Stimulated activated naive CD8-positive, alpha-beta T cell treated with anti-CD3 and anti-CD28 coated beads, Interleukin-15, amount 100 ng/mL, for 72 hours (primary cell): ENCODE measurements at regions not wholly inside any gene's neighbourhood (a gene's known extent, or its start where the extent isn't known, plus 50 kb on each side); places are given as distances from the start of the nearest gene placed in this dataset.
A peak's percentile ranks its signal among the peaks of the same experiment; 100 is the strongest.

ENCODE experiments used
- ATAC-seq: fragments of 150-1000 bp; cut with Tn5 transposase; 2 replicates; pipeline ENCODE4 v1.10.0; 2021; ENCODE audit warnings: mild to moderate bottlenecking, moderate library complexity
- DNase-seq, 2 donors: peaks; one replicate each; pipeline ENCODE4 v3.0.0; 2021 to 2022
- H3K27ac Mint-ChIP-seq, 2 donors: one replicate each; pipeline ENCODE4 v1.8.0; 2022; ENCODE audit warnings: mild to moderate bottlenecking in 2 of 2, mixed read lengths in 2 of 2, moderate library complexity in 2 of 2
- H3K27me3 Mint-ChIP-seq: one replicate; pipeline ENCODE4 v1.8.0; 2022; ENCODE audit warnings: mixed read lengths
- H3K4me1 Mint-ChIP-seq: one replicate; pipeline ENCODE4 v1.8.0; 2022; ENCODE audit warnings: mild to moderate bottlenecking, mixed read lengths
- H3K4me3 Mint-ChIP-seq, 2 donors: one replicate each; pipeline ENCODE4 v1.8.0; 2022; ENCODE audit warnings: mild to moderate bottlenecking in 2 of 2, mixed read lengths in 2 of 2, moderate library complexity in 1 of 2
- H3K9me3 Mint-ChIP-seq, 2 donors: one replicate each; pipeline ENCODE4 v1.8.0; 2022; ENCODE audit warnings: mixed read lengths in 2 of 2

- Mint-ChIP-seq H3K4me1 (no peaks in the 10 kb centered on the region), H3K27ac (peak overlapping the region in 1 of 2 donors; percentile 56), H3K9me3 (no peaks in the 10 kb centered on the region), H3K27me3 (peaks cover 12% of the 10 kb centered on the region), H3K4me3 (no peak overlapping the region)
- DNase-seq (no peak), ATAC-seq (no peak)
Measured at GRCh38 chr1:29669158-29669871, 433.0 kb downstream of the PTPRU start.

- Mint-ChIP-seq H3K27ac (no peak overlapping the region), H3K27me3 (peaks cover 13% of the 10 kb centered on the region)
- ATAC-seq = no peak
Measured at GRCh38 chr1:29668551-29669157, 432.3 kb downstream of the PTPRU start.

GRCh38 chr1:29667951-29668350, 431.6 kb downstream of the PTPRU start:
- no peaks in the 10 kb centered on the region for H3K9me3 Mint-ChIP-seq
- no peaks in the 10 kb centered on the region for H3K4me1 Mint-ChIP-seq

More at GRCh38 chr1:29668551-29669157, 432.3 kb downstream of the PTPRU start:
- DNase-seq = no peak
- no peaks in the 10 kb centered on the region for H3K4me1 Mint-ChIP-seq
- H3K4me3 Mint-ChIP-seq = no peak overlapping the region
- H3K9me3 Mint-ChIP-seq = no peaks in the 10 kb centered on the region

GRCh38 chr1:29664711-29665110, 428.4 kb downstream of the PTPRU start:
- Mint-ChIP-seq H3K9me3 (peaks cover 5 to 16% of the 10 kb centered on the region in 2 donors), H3K4me1 (no peaks in the 10 kb centered on the region), H3K27ac (no peak overlapping the region), H3K27me3 (peaks cover 21% of the 10 kb centered on the region), H3K4me3 (no peak overlapping the region)
- ATAC-seq (no peak), DNase-seq (no peak)

More at GRCh38 chr1:29667951-29668350, 431.6 kb downstream of the PTPRU start:
- DNase-seq (no peak), ATAC-seq (no peak)
- no peak overlapping the region for H3K4me3 Mint-ChIP-seq
- no peak overlapping the region for H3K27ac Mint-ChIP-seq
- peaks cover 13% of the 10 kb centered on the region for H3K27me3 Mint-ChIP-seq

- H3K9me3 Mint-ChIP-seq = peaks cover 5 to 23% of the 10 kb centered on the region in 2 donors
- ATAC-seq = no peak
Measured at GRCh38 chr1:29658688-29659087, 422.4 kb downstream of the PTPRU start.

GRCh38 chr1:29657816-29658215, 421.5 kb downstream of the PTPRU start:
- ATAC-seq (no peak), DNase-seq (no peak)
- Mint-ChIP-seq H3K9me3 (peaks cover 5 to 23% of the 10 kb centered on the region in 2 donors), H3K4me3 (no peak overlapping the region), H3K27me3 (peaks cover 21% of the 10 kb centered on the region), H3K4me1 (no peaks in the 10 kb centered on the region), H3K27ac (no peak overlapping the region)

More at GRCh38 chr1:29658688-29659087, 422.4 kb downstream of the PTPRU start:
- no peak for DNase-seq
- no peaks in the 10 kb centered on the region for H3K4me1 Mint-ChIP-seq
- peaks cover 21% of the 10 kb centered on the region for H3K27me3 Mint-ChIP-seq
- H3K27ac Mint-ChIP-seq = no peak overlapping the region
- no peak overlapping the region for H3K4me3 Mint-ChIP-seq

- no peak overlapping the region for H3K27ac Mint-ChIP-seq
- H3K4me1 Mint-ChIP-seq = no peaks in the 10 kb centered on the region
- peaks cover 13% of the 10 kb centered on the region for H3K27me3 Mint-ChIP-seq
- no peak for ATAC-seq
- H3K4me3 Mint-ChIP-seq = no peak overlapping the region
- no peak for DNase-seq
- H3K9me3 Mint-ChIP-seq = peaks cover 5 to 13% of the 10 kb centered on the region in 2 donors
Measured at GRCh38 chr1:29655945-29656850, 419.9 kb downstream of the PTPRU start.

GRCh38 chr1:29655145-29655544, 418.8 kb downstream of the PTPRU start:
- no peak for ATAC-seq
- no peak overlapping the region for H3K4me3 Mint-ChIP-seq
- H3K4me1 Mint-ChIP-seq = no peaks in the 10 kb centered on the region

GRCh38 chr1:29653886-29654450, 417.6 kb downstream of the PTPRU start:
- DNase-seq (no peak), ATAC-seq (no peak)
- no peak overlapping the region for H3K4me3 Mint-ChIP-seq
- H3K4me1 Mint-ChIP-seq = no peaks in the 10 kb centered on the region
- peaks cover 19% of the 10 kb centered on the region for H3K27me3 Mint-ChIP-seq
- peaks cover 0 to 7% of the 10 kb centered on the region in 2 donors for H3K9me3 Mint-ChIP-seq
- no peak overlapping the region for H3K27ac Mint-ChIP-seq

More at GRCh38 chr1:29655145-29655544, 418.8 kb downstream of the PTPRU start:
- no peak for DNase-seq
- Mint-ChIP-seq H3K27ac (no peak overlapping the region), H3K27me3 (peaks cover 15% of the 10 kb centered on the region), H3K9me3 (peaks cover 1 to 7% of the 10 kb centered on the region in 2 donors)

- Mint-ChIP-seq H3K27ac (no peak overlapping the region), H3K4me3 (no peak overlapping the region), H3K27me3 (peaks cover 21% of the 10 kb centered on the region), H3K9me3 (peaks cover 0 to 4% of the 10 kb centered on the region in 2 donors), H3K4me1 (no peaks in the 10 kb centered on the region)
- no peak for ATAC-seq
- DNase-seq = peak in 1 of 2 donors; percentile 2
Measured at GRCh38 chr1:29653034-29653810, 416.9 kb downstream of the PTPRU start.

- no peak for ATAC-seq
- no peaks in the 10 kb centered on the region for H3K4me1 Mint-ChIP-seq
- DNase-seq = peak in 1 of 2 donors; percentile 1
- no peaks in the 10 kb centered on the region for H3K9me3 Mint-ChIP-seq
- H3K4me3 Mint-ChIP-seq = no peak overlapping the region
- H3K27ac Mint-ChIP-seq = no peak overlapping the region
- H3K27me3 Mint-ChIP-seq = peaks cover 26% of the 10 kb centered on the region
Measured at GRCh38 chr1:29651684-29652665, 415.7 kb downstream of the PTPRU start.

- DNase-seq (no peak), ATAC-seq (no peak)
- Mint-ChIP-seq H3K4me1 (no peaks in the 10 kb centered on the region), H3K27me3 (peaks cover 19% of the 10 kb centered on the region), H3K9me3 (no peaks in the 10 kb centered on the region), H3K27ac (peak overlapping the region in 1 of 2 donors; percentile 67), H3K4me3 (no peak overlapping the region)
Measured at GRCh38 chr1:29651246-29651645, 414.9 kb downstream of the PTPRU start.

GRCh38 chr1:29650476-29650875, 414.2 kb downstream of the PTPRU start:
- no peak overlapping the region for H3K27ac Mint-ChIP-seq
- peaks cover 13% of the 10 kb centered on the region for H3K27me3 Mint-ChIP-seq
- no peak for ATAC-seq
- no peaks in the 10 kb centered on the region for H3K9me3 Mint-ChIP-seq
- H3K4me3 Mint-ChIP-seq = no peak overlapping the region
- no peak for DNase-seq
- no peaks in the 10 kb centered on the region for H3K4me1 Mint-ChIP-seq

GRCh38 chr1:29650041-29650400, 413.7 kb downstream of the PTPRU start:
- Mint-ChIP-seq H3K27ac (no peak overlapping the region), H3K9me3 (no peaks in the 10 kb centered on the region), H3K4me3 (no peak overlapping the region), H3K4me1 (no peaks in the 10 kb centered on the region), H3K27me3 (peaks cover 13% of the 10 kb centered on the region)
- DNase-seq (peak in 1 of 2 donors; percentile 2), ATAC-seq (no peak)
